Neural cell (in vitro differentiated cells): ENCODE measurements at regions not wholly inside any gene's neighbourhood (a gene's known extent, or its start where the extent isn't known, plus 50 kb on each side); places are given as distances from the start of the nearest gene placed in this dataset.

Source experiments
- H2AFZ ChIP-seq: fragments of 200-600, 300-800 bp; sonication (generic), shearing (Covaris generic); 2 replicates; pipeline ENCODE4 v1.6.0; 2014; ENCODE audit warnings: low read depth, mild to moderate bottlenecking, antibody characterized with exemption, low read length, moderate library complexity
- H3F3A ChIP-seq: fragments of 200-600 bp; shearing (Covaris generic); 2 replicates; pipeline ENCODE4 v1.6.1; 2016; ENCODE audit warnings: mild to moderate bottlenecking, moderate library complexity, mixed read lengths, antibody characterized with exemption, low read length; ENCODE audit not compliant: insufficient read depth, poor library complexity, severe bottlenecking
- H3K27ac ChIP-seq: fragments of 200-600, 300-800 bp; sonication (generic), shearing (Covaris generic); 2 replicates; pipeline ENCODE4 v1.5.1; 2014; ENCODE audit warnings: mild to moderate bottlenecking, low read length, moderate library complexity
- H3K27me3 ChIP-seq: fragments of 300-800, 200-600 bp; sonication (generic), shearing (Covaris generic); 2 replicates; pipeline ENCODE4 v1.6.0; 2014; ENCODE audit warnings: mild to moderate bottlenecking, low read depth, low read length, moderate library complexity; ENCODE audit not compliant: insufficient read depth
- H3K36me3 ChIP-seq: fragments of 300-800, 200-600 bp; sonication (generic), shearing (Covaris generic); 2 replicates; pipeline ENCODE4 v1.5.1; 2014; ENCODE audit warnings: mild to moderate bottlenecking, antibody characterized with exemption, low read length, moderate library complexity; ENCODE audit not compliant: insufficient read depth
- H3K4me2 ChIP-seq: fragments of 300-800, 200-600 bp; sonication (generic), shearing (Covaris generic); 2 replicates; pipeline ENCODE4 v1.6.0; 2014; ENCODE audit warnings: mild to moderate bottlenecking, low read length
- H3K4me3 ChIP-seq: fragments of 300-800, 200-600 bp; sonication (generic), shearing (Covaris generic); 2 replicates; pipeline ENCODE4 v1.5.1; 2014; ENCODE audit warnings: mild to moderate bottlenecking, low read length, moderate library complexity
- H3K79me2 ChIP-seq: fragments of 200-600 bp; shearing (Covaris generic); replicated peaks from 2 replicates; pipeline ENCODE4 v1.6.0; 2014; ENCODE audit warnings: mild to moderate bottlenecking, low read length, moderate library complexity; ENCODE audit not compliant: insufficient read depth
- H3K9ac ChIP-seq: fragments of 300-800, 200-600 bp; sonication (generic), shearing (Covaris generic); 2 replicates; pipeline ENCODE4 v1.6.1; 2016; ENCODE audit warnings: mild to moderate bottlenecking, low read length, mixed read lengths
- H3K9me2 ChIP-seq: fragments of 200-600 bp; shearing (Covaris generic); 2 replicates; pipeline ENCODE4 v1.6.1; 2016; ENCODE audit warnings: mild to moderate bottlenecking, low read length, mixed read lengths; ENCODE audit not compliant: insufficient read depth
- H3K9me3 ChIP-seq: fragments of 200-600, 300-800 bp; sonication (generic), shearing (Covaris generic); 2 replicates; pipeline ENCODE4 v1.6.1; 2016; ENCODE audit warnings: mild to moderate bottlenecking, mixed run types, low read length, moderate library complexity, mixed read lengths
- H4K20me1 ChIP-seq: fragments of 200-600 bp; shearing (Covaris generic); 2 replicates; pipeline ENCODE4 v1.6.1; 2016; ENCODE audit warnings: mild to moderate bottlenecking, mixed run types; ENCODE audit not compliant: insufficient read depth
- CTCF ChIP-seq: fragments of 450-650 bp; IDR thresholded peaks from 2 replicates; pipeline ENCODE4 v1.5.1; 2014; ENCODE audit warnings: antibody characterized with exemption, mild to moderate bottlenecking, moderate library complexity; ENCODE audit not compliant: poor library complexity, severe bottlenecking
- EP300 ChIP-seq: fragments of 450-650 bp; conservative IDR thresholded peaks from 2 replicates; pipeline ENCODE4 v1.6.1; 2014; ENCODE audit warnings: antibody characterized with exemption, mild to moderate bottlenecking, moderate library complexity; ENCODE audit not compliant: poor library complexity, severe bottlenecking
- EZH2 ChIP-seq: fragments of 200-600, 300-800 bp; shearing (Covaris generic), sonication (generic); IDR thresholded peaks from 2 replicates; pipeline ENCODE4 v1.6.1; 2014; ENCODE audit warnings: antibody characterized with exemption, low read length, borderline replicate concordance, mild to moderate bottlenecking; ENCODE audit not compliant: insufficient read depth, poor library complexity, severe bottlenecking
- MXI1 ChIP-seq: fragments of 450-650 bp; conservative IDR thresholded peaks from 2 replicates; pipeline ENCODE4 v1.6.1; 2014; ENCODE audit warnings: antibody characterized with exemption, mild to moderate bottlenecking; ENCODE audit not compliant: poor library complexity, severe bottlenecking
- POLR2AphosphoS5 ChIP-seq: IDR thresholded peaks from 2 replicates; pipeline ENCODE4 v1.6.1; 2012
- RAD21 ChIP-seq: fragments of 450-650 bp; conservative IDR thresholded peaks from 2 replicates; pipeline ENCODE4 v1.6.1; 2014; ENCODE audit warnings: antibody characterized with exemption, mild to moderate bottlenecking, moderate library complexity
- REST ChIP-seq: IDR thresholded peaks from 2 replicates; pipeline ENCODE4 v1.6.1; 2012; ENCODE audit warnings: borderline replicate concordance
- SMC3 ChIP-seq: fragments of 450-650 bp; conservative IDR thresholded peaks from 2 replicates; pipeline ENCODE4 v1.6.1; 2014; ENCODE audit warnings: antibody characterized with exemption, mild to moderate bottlenecking, moderate library complexity; ENCODE audit not compliant: poor library complexity
- TAF1 ChIP-seq: IDR thresholded peaks from 2 replicates; pipeline ENCODE4 v1.6.1; 2012; ENCODE audit warnings: low read depth

- Histone ChIP-seq H3K27ac (no peak overlapping the region), H3K4me2 (no peak overlapping the region), H2AFZ (no peak overlapping the region), H3K36me3 (no peaks in the 10 kb centered on the region), H3K9me2 (no peaks in the 10 kb centered on the region), H3K9ac (no peak overlapping the region), H3F3A (no peaks in the 10 kb centered on the region), H4K20me1 (no peaks in the 10 kb centered on the region), H3K27me3 (no peaks in the 10 kb centered on the region), H3K9me3 (no peaks in the 10 kb centered on the region), H3K4me3 (no peak overlapping the region), H3K79me2 (no peaks in the 10 kb centered on the region)
- TF ChIP-seq TAF1 (no peak), EP300 (no peak), REST (no peak), SMC3 (no peak), RAD21 (no peak), EZH2 (no peak), CTCF (no peak), POLR2AphosphoS5 (no peak), MXI1 (no peak)
These were observed 78.7 kb upstream of the SLC1A4 start for GRCh38 chr2:64910523-64910922.

GRCh38 chr2:64910972-64911433, 78.2 kb upstream of the SLC1A4 start:
- H3K36me3 ChIP-seq = no peaks in the 10 kb centered on the region
- no peak overlapping the region for H3K4me3 ChIP-seq
- H3K9me3 ChIP-seq = no peaks in the 10 kb centered on the region
- H3K9me2 ChIP-seq = no peaks in the 10 kb centered on the region
- no peak for TF ChIP-seq POLR2AphosphoS5
- no peak for TF ChIP-seq SMC3
- TF ChIP-seq TAF1 = no peak
- TF ChIP-seq CTCF = no peak
- no peak for TF ChIP-seq MXI1
- TF ChIP-seq EP300 = no peak
- no peak for TF ChIP-seq RAD21
- TF ChIP-seq EZH2 = no peak
- no peak for TF ChIP-seq REST
- no peak overlapping the region for H3K4me2 ChIP-seq
- no peak overlapping the region for H2AFZ ChIP-seq
- H3K27ac ChIP-seq = no peak overlapping the region
- no peaks in the 10 kb centered on the region for H3K27me3 ChIP-seq
- no peaks in the 10 kb centered on the region for H3F3A ChIP-seq
- H4K20me1 ChIP-seq = no peaks in the 10 kb centered on the region
- no peaks in the 10 kb centered on the region for H3K79me2 ChIP-seq
- no peak overlapping the region for H3K9ac ChIP-seq
